Muscle of leg (tissue), 3 donors: ENCODE measurements at regions not wholly inside any gene's neighbourhood (a gene's known extent, or its start where the extent isn't known, plus 50 kb on each side); places are given as distances from the start of the nearest gene placed in this dataset.
"Not testable (repeated sequence)": the region's sequence is repeated elsewhere in the genome, so short reads cannot be mapped to it uniquely, and the experiment has no call there.

Source experiments
- DNase-seq: peaks from one replicate; pipeline ENCODE4 v3.0.0; 2013
- H3K27ac ChIP-seq: one replicate; pipeline ENCODE4 v1.5.1; 2013; ENCODE audit warnings: mild to moderate bottlenecking, low read length, control low read depth
- H3K27me3 ChIP-seq: one replicate; pipeline ENCODE4 v1.6.1; 2013; ENCODE audit warnings: low read length; ENCODE audit not compliant: control insufficient read depth, insufficient read depth
- H3K36me3 ChIP-seq: one replicate; pipeline ENCODE4 v1.6.1; 2013; ENCODE audit warnings: low read length; ENCODE audit not compliant: control insufficient read depth, insufficient read depth
- H3K4me1 ChIP-seq: one replicate; pipeline ENCODE4 v1.6.1; 2013; ENCODE audit warnings: low read length; ENCODE audit not compliant: control insufficient read depth, insufficient read depth
- H3K4me3 ChIP-seq: one replicate; pipeline ENCODE4 v1.5.1; 2013; ENCODE audit warnings: low read length, control low read depth
- H3K9me3 ChIP-seq: replicated peaks from 2 replicates; pipeline ENCODE4 v1.6.1; 2013; ENCODE audit warnings: low read depth, low read length; ENCODE audit not compliant: control insufficient read depth
- WGBS: methylation state at CpG from one replicate; pipeline ENCODE4 v1.1.5; 2013; ENCODE audit warnings: missing lambda C conversion rate; ENCODE audit not compliant: insufficient coverage; 5-methylcytosine and 5-hydroxymethylcytosine counted together

- H3K27me3 ChIP-seq = no peaks in the 10 kb centered on the region
- WGBS = no CpG with 5 or more reads among the region's 4 CpGs
- no peak overlapping the region for H3K27ac ChIP-seq
- H3K4me3 ChIP-seq = no peak overlapping the region
- H3K9me3 ChIP-seq = no peaks in the 10 kb centered on the region
- no peaks in the 10 kb centered on the region for H3K36me3 ChIP-seq
- peak; percentile 62 for DNase-seq
- H3K4me1 ChIP-seq = peaks cover 4% of the 10 kb centered on the region
Measured at GRCh38 chr1:193406901-193407300, 220.5 kb upstream of the B3GALT2 start.

- peaks cover 4% of the 10 kb centered on the region for H3K4me1 ChIP-seq
- H3K27me3 ChIP-seq = no peaks in the 10 kb centered on the region
- H3K36me3 ChIP-seq = no peaks in the 10 kb centered on the region
- no peak overlapping the region for H3K27ac ChIP-seq
- WGBS = 100% methylated on average over 2 of the region's 2 CpGs
- DNase-seq = no peak
- H3K4me3 ChIP-seq = no peak overlapping the region
- no peaks in the 10 kb centered on the region for H3K9me3 ChIP-seq
Measured at GRCh38 chr1:193404236-193404635, 217.8 kb upstream of the B3GALT2 start.

- no CpG with 5 or more reads among the region's 2 CpGs for WGBS
- H3K27me3 ChIP-seq = no peaks in the 10 kb centered on the region
- DNase-seq = no peak
- H3K4me1 ChIP-seq = no peaks in the 10 kb centered on the region
- no peaks in the 10 kb centered on the region for H3K36me3 ChIP-seq
- H3K27ac ChIP-seq = no peak overlapping the region
- no peak overlapping the region for H3K4me3 ChIP-seq
- no peaks in the 10 kb centered on the region for H3K9me3 ChIP-seq
Measured at GRCh38 chr1:193402977-193403376, 216.6 kb upstream of the B3GALT2 start.

- H3K4me1 ChIP-seq = no peaks in the 10 kb centered on the region
- WGBS = no CpG with 5 or more reads among the region's 4 CpGs
- H3K9me3 ChIP-seq = no peaks in the 10 kb centered on the region
- DNase-seq = no peak
- no peaks in the 10 kb centered on the region for H3K36me3 ChIP-seq
- H3K27ac ChIP-seq = no peak overlapping the region
- no peak overlapping the region for H3K4me3 ChIP-seq
- H3K27me3 ChIP-seq = no peaks in the 10 kb centered on the region
Measured at GRCh38 chr1:193402037-193402436, 215.6 kb upstream of the B3GALT2 start.

- DNase-seq = no peak
- H3K4me3 ChIP-seq = no peak overlapping the region
- WGBS = no CpG with 5 or more reads among the region's 1 CpG
Measured at GRCh38 chr1:193394336-193394735, 207.9 kb upstream of the B3GALT2 start.

GRCh38 chr1:193392686-193393085 lies 206.3 kb upstream of the B3GALT2 start:
- H3K27me3 ChIP-seq = no peaks in the 10 kb centered on the region
- H3K4me3 ChIP-seq = no peak overlapping the region
- no peak for DNase-seq
- H3K36me3 ChIP-seq = no peaks in the 10 kb centered on the region
- no peaks in the 10 kb centered on the region for H3K4me1 ChIP-seq
- H3K9me3 ChIP-seq = no peaks in the 10 kb centered on the region
- no CpG with 5 or more reads among the region's 1 CpG for WGBS
- no peak overlapping the region for H3K27ac ChIP-seq

More at GRCh38 chr1:193394336-193394735, 207.9 kb upstream of the B3GALT2 start:
- Histone ChIP-seq H3K4me1 (no peaks in the 10 kb centered on the region), H3K27me3 (no peaks in the 10 kb centered on the region), H3K36me3 (no peaks in the 10 kb centered on the region), H3K9me3 (no peaks in the 10 kb centered on the region), H3K27ac (no peak overlapping the region)

GRCh38 chr1:193388683-193389082 lies 202.3 kb upstream of the B3GALT2 start:
- Histone ChIP-seq H3K27ac (no peak overlapping the region), H3K4me1 (no peaks in the 10 kb centered on the region), H3K36me3 (no peaks in the 10 kb centered on the region), H3K4me3 (no peak overlapping the region), H3K27me3 (no peaks in the 10 kb centered on the region), H3K9me3 (no peaks in the 10 kb centered on the region)
- DNase-seq = no peak
- 90% methylated on average over 2 of the region's 5 CpGs for WGBS

GRCh38 chr1:193388165-193388564 lies 201.8 kb upstream of the B3GALT2 start:
- WGBS = 60% methylated on average over 1 of the region's 4 CpGs
- no peak overlapping the region for H3K4me3 ChIP-seq
- H3K36me3 ChIP-seq = no peaks in the 10 kb centered on the region
- no peaks in the 10 kb centered on the region for H3K27me3 ChIP-seq
- no peak for DNase-seq
- no peaks in the 10 kb centered on the region for H3K4me1 ChIP-seq
- H3K9me3 ChIP-seq = no peaks in the 10 kb centered on the region
- no peak overlapping the region for H3K27ac ChIP-seq

- Histone ChIP-seq H3K4me3 (no peak overlapping the region), H3K9me3 (no peaks in the 10 kb centered on the region), H3K36me3 (no peaks in the 10 kb centered on the region), H3K27me3 (no peaks in the 10 kb centered on the region), H3K4me1 (no peaks in the 10 kb centered on the region), H3K27ac (no peak overlapping the region)
- no peak for DNase-seq
Measured at GRCh38 chr1:193387406-193387805, 201.0 kb upstream of the B3GALT2 start.

GRCh38 chr1:193378451-193378850 lies 192.0 kb upstream of the B3GALT2 start:
- not testable (repeated sequence) for H3K4me1 ChIP-seq, H3K9me3 ChIP-seq, H3K27me3 ChIP-seq, H3K36me3 ChIP-seq, DNase-seq, H3K27ac ChIP-seq, H3K4me3 ChIP-seq
- no CpG with 5 or more reads among the region's 2 CpGs for WGBS

GRCh38 chr1:193377472-193377871 lies 191.1 kb upstream of the B3GALT2 start:
- Histone ChIP-seq H3K36me3 (no peaks in the 10 kb centered on the region), H3K9me3 (no peaks in the 10 kb centered on the region), H3K4me3 (no peak overlapping the region), H3K27ac (no peak overlapping the region), H3K4me1 (no peaks in the 10 kb centered on the region), H3K27me3 (no peaks in the 10 kb centered on the region)
- no peak for DNase-seq
- WGBS = 100% methylated on average over 1 of the region's 2 CpGs
